A673 (cell line): ENCODE measurements at regions not wholly inside any gene's neighbourhood (a gene's known extent, or its start where the extent isn't known, plus 50 kb on each side); places are given as distances from the start of the nearest gene placed in this dataset.

Experiments
- EZH2 ChIP-seq: fragments of 200-600 bp; sonication (generic); IDR thresholded peaks from 2 replicates; pipeline ENCODE4 v1.6.1; 2017; ENCODE audit warnings: borderline replicate concordance, low read depth, mild to moderate bottlenecking, mixed read lengths, antibody characterized with exemption, low read length; ENCODE audit not compliant: poor library complexity, severe bottlenecking
- TF ChIP-seq, protein P1 (sequence below): fragments of 300-800, 200-600 bp; sonication (generic); conservative IDR thresholded peaks from 2 replicates; pipeline ENCODE4 v1.5.1; 2017; ENCODE audit warnings: low read depth, mild to moderate bottlenecking, antibody characterized with exemption, low read length, moderate library complexity, mixed read lengths

DNA sequence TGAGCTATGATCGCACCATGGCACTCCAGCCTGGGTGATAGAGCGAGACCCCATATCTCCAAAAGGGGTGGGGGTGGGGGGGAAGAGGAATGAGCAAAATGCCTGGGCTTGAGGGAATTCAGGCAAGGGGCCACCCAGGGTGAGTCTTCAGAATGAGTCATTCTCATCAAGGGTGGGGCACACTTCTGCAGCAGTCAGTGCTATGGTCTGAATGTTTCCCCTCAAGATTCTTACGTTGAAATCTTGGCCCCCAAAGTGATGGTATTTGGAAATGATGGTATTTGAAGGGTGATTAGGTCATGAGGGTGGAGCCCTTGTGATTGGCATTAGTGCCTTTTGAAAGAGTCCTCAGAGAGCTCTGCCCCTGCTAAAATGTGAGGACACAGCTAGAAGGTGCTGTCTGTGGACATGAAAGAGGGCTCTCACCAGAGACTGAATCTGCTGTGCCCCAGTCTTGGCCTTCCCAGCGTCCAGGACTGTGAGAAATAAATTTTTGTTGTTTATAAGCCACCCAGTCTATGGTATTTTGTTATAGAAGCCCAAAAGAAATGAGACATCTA is 86.4 kb upstream of the THY1 start:
- TF ChIP-seq, protein P1, sequence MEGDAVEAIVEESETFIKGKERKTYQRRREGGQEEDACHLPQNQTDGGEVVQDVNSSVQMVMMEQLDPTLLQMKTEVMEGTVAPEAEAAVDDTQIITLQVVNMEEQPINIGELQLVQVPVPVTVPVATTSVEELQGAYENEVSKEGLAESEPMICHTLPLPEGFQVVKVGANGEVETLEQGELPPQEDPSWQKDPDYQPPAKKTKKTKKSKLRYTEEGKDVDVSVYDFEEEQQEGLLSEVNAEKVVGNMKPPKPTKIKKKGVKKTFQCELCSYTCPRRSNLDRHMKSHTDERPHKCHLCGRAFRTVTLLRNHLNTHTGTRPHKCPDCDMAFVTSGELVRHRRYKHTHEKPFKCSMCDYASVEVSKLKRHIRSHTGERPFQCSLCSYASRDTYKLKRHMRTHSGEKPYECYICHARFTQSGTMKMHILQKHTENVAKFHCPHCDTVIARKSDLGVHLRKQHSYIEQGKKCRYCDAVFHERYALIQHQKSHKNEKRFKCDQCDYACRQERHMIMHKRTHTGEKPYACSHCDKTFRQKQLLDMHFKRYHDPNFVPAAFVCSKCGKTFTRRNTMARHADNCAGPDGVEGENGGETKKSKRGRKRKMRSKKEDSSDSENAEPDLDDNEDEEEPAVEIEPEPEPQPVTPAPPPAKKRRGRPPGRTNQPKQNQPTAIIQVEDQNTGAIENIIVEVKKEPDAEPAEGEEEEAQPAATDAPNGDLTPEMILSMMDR = no peak
- TF ChIP-seq EZH2 = no peak
